OCI-LY7 (cell line): ENCODE measurements at regions not wholly inside any gene's neighbourhood (a gene's known extent, or its start where the extent isn't known, plus 50 kb on each side); places are given as distances from the start of the nearest gene placed in this dataset.

Experiments
- EZH2phosphoT487 ChIP-seq: fragments of 200-600 bp; sonication (generic); IDR thresholded peaks from 2 replicates; pipeline ENCODE4 v1.6.1; 2018; ENCODE audit warnings: low read depth, borderline replicate concordance, mild to moderate bottlenecking, mixed run types, antibody characterized with exemption, low read length, moderate library complexity, mixed read lengths
- TF ChIP-seq, protein P1 (sequence below): fragments of 200-600 bp; sonication (generic); conservative IDR thresholded peaks from 2 replicates; pipeline ENCODE4 v1.5.1; 2014; ENCODE audit warnings: mild to moderate bottlenecking, antibody characterized with exemption, low read length, moderate library complexity, mixed read lengths

DNA sequence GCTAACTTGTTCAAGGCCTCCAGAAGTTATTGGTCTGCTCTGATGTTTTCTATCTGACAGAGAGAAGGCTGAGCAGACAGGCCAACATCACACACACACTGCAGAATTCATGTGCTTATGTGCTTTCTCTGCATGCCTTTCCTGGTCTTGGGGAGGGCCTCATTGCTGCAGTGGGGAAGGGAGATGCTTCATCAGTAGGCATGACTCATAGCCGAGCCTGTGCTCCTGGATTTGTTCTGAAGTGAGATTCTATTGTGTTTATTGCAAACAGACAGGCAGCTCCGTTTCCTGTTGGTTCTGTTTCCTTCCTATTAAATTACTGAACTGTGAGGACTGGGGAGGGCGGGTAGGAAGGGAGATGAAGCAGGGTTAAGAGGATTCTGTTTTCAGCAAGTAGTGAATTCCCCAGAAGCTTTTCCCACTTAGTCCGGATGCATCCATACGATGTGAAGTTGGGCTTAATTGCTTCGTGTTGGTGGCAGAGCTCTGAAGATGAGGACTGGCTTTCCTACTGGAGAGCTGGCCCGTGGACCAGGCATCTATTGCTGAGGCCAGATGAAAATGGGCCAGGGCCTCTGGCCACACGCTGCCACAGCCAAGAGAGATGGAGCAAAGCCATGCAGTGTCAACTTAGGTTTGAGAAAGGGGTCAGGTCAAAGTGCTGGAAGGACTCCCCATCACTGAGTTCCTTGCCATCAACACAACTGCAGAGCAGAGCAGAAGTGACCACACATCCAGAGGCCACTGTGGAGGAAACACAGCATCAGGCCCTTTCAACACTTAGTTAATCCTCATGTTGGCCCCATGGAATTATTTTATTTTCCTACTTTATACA lies 179.3 kb downstream of the UTP18 start:
- TF ChIP-seq, protein P1, sequence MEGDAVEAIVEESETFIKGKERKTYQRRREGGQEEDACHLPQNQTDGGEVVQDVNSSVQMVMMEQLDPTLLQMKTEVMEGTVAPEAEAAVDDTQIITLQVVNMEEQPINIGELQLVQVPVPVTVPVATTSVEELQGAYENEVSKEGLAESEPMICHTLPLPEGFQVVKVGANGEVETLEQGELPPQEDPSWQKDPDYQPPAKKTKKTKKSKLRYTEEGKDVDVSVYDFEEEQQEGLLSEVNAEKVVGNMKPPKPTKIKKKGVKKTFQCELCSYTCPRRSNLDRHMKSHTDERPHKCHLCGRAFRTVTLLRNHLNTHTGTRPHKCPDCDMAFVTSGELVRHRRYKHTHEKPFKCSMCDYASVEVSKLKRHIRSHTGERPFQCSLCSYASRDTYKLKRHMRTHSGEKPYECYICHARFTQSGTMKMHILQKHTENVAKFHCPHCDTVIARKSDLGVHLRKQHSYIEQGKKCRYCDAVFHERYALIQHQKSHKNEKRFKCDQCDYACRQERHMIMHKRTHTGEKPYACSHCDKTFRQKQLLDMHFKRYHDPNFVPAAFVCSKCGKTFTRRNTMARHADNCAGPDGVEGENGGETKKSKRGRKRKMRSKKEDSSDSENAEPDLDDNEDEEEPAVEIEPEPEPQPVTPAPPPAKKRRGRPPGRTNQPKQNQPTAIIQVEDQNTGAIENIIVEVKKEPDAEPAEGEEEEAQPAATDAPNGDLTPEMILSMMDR, result no peak
- no peak for TF ChIP-seq EZH2phosphoT487
